Natural killer cell treated with Interleukin-12 subunit alpha and Interleukin-12 subunit beta and Interleukin-15 and Interleukin-18, amount 100 ng/mL, for 72 hours (primary cell): ENCODE measurements at regions not wholly inside any gene's neighbourhood (a gene's known extent, or its start where the extent isn't known, plus 50 kb on each side); places are given as distances from the start of the nearest gene placed in this dataset.
"Not testable (repeated sequence)": the region's sequence is repeated elsewhere in the genome, so short reads cannot be mapped to it uniquely, and the experiment has no call there.

ENCODE experiments used
- ATAC-seq, 2 donors: fragments of 150-1000 bp; cut with Tn5 transposase in 1 of 2; sonication (Bioruptor Pico), chemical (Tn5 transposase) in 1 of 2; 2 replicates each; pipeline ENCODE4 v1.10.0; 2021
- DNase-seq: peaks from one replicate; pipeline ENCODE4 v3.0.0; 2022; ENCODE audit warnings: low spot score
- H3K27ac Mint-ChIP-seq, 2 donors: 1 replicate in 1 of 2; 2 replicates in 1 of 2; pipeline ENCODE4 v1.8.0; 2022; ENCODE audit warnings: mixed read lengths in 2 of 2, mild to moderate bottlenecking in 1 of 2, moderate library complexity in 1 of 2
- H3K27me3 Mint-ChIP-seq, 2 donors: 1 replicate in 1 of 2; 2 replicates in 1 of 2; pipeline ENCODE4 v1.8.0; 2022; ENCODE audit warnings: mixed read lengths in 2 of 2
- H3K36me3 Mint-ChIP-seq: one replicate; pipeline ENCODE4 v1.8.0; 2022; ENCODE audit warnings: mixed read lengths
- H3K4me1 Mint-ChIP-seq, 2 donors: 1 replicate in 1 of 2; 2 replicates in 1 of 2; pipeline ENCODE4 v1.8.0; 2022; ENCODE audit warnings: low read depth in 2 of 2, mixed read lengths in 2 of 2, mild to moderate bottlenecking in 1 of 2
- H3K4me3 Mint-ChIP-seq: one replicate; pipeline ENCODE4 v1.8.0; 2022; ENCODE audit warnings: mixed read lengths
- H3K9me3 Mint-ChIP-seq: 2 replicates; pipeline ENCODE4 v1.8.0; 2022; ENCODE audit warnings: mixed read lengths

DNA sequence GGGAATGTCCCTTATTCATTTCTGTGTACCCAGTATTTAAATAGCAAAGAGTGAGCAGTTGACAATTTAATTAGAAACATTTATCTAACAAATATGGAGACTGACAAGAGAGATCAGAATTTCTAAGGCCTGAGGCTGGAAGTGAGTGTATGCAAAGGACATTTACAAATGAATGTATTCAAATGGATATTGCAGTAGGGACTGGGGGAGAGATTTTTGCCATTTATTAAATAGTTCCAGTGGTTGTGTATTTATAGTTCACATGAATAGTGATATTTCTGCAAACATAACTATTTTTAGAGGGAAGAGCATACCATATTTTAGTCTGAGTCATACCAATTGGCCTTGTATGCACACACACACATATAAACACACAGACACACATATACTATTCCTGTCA is 592.4 kb downstream of the GLUD2 start:
- H3K4me1 Mint-ChIP-seq, result no peaks in the 10 kb centered on the region
- H3K27ac Mint-ChIP-seq, result no peak overlapping the region
- H3K4me3 Mint-ChIP-seq, result no peak overlapping the region
- ATAC-seq (no peak), DNase-seq (no peak)
- no peaks in the 10 kb centered on the region for H3K27me3 Mint-ChIP-seq
- no peaks in the 10 kb centered on the region for H3K9me3 Mint-ChIP-seq
- no peaks in the 10 kb centered on the region for H3K36me3 Mint-ChIP-seq

GRCh38 chrX:121641560-121641959 is 594.1 kb downstream of the GLUD2 start:
- Mint-ChIP-seq H3K27me3 (no peaks in the 10 kb centered on the region), H3K27ac (no peak overlapping the region), H3K4me3 (no peak overlapping the region), H3K9me3 (no peaks in the 10 kb centered on the region), H3K4me1 (no peaks in the 10 kb centered on the region), H3K36me3 (no peaks in the 10 kb centered on the region)
- DNase-seq (no peak), ATAC-seq (no peak)

GRCh38 chrX:121642415-121642814 is 595.0 kb downstream of the GLUD2 start:
- Mint-ChIP-seq H3K27me3 (no peaks in the 10 kb centered on the region), H3K27ac (no peak overlapping the region)
- no peak for ATAC-seq

DNA sequence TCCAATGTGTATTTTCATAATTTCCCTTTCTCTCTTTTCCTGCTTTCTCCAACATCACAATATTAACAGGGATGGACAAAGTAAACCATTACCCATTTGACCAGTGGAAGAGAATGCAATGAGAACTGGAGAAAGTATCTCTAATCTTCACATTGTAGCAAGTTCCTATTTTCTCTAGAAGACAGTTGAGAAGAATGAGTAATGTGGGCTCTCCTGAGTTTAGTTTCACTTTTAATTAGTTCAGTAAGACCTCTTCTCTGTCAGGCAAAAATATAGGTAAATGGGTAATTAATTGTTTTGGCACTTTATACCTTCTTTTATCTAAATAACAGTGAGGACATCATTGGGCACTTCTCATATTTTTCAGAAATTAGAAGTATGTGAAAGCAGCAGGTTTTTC is 602.0 kb downstream of the GLUD2 start:
- Mint-ChIP-seq H3K27ac (no peak overlapping the region), H3K9me3 (peaks cover 11% of the 10 kb centered on the region), H3K27me3 (no peaks in the 10 kb centered on the region), H3K4me1 (no peaks in the 10 kb centered on the region), H3K36me3 (no peaks in the 10 kb centered on the region), H3K4me3 (no peak overlapping the region)
- ATAC-seq, result no peak
- no peak for DNase-seq

More at GRCh38 chrX:121642415-121642814, 595.0 kb downstream of the GLUD2 start:
- DNase-seq, result no peak
- Mint-ChIP-seq H3K4me3 (no peak overlapping the region), H3K36me3 (no peaks in the 10 kb centered on the region), H3K4me1 (no peaks in the 10 kb centered on the region), H3K9me3 (peaks cover 5% of the 10 kb centered on the region)

GRCh38 chrX:121655276-121655675 is 607.9 kb downstream of the GLUD2 start:
- Mint-ChIP-seq H3K27ac (no peak overlapping the region), H3K4me3 (no peak overlapping the region), H3K4me1 (no peaks in the 10 kb centered on the region), H3K36me3 (no peaks in the 10 kb centered on the region), H3K9me3 (peaks cover 3% of the 10 kb centered on the region), H3K27me3 (no peaks in the 10 kb centered on the region)
- ATAC-seq (no peak), DNase-seq (no peak)

- H3K36me3 Mint-ChIP-seq, result no peaks in the 10 kb centered on the region
- ATAC-seq (no peak), DNase-seq (no peak)
- H3K27me3 Mint-ChIP-seq, result no peaks in the 10 kb centered on the region
- no peak overlapping the region for H3K4me3 Mint-ChIP-seq
- no peak overlapping the region for H3K27ac Mint-ChIP-seq
- no peaks in the 10 kb centered on the region for H3K4me1 Mint-ChIP-seq
- H3K9me3 Mint-ChIP-seq, result peaks cover 6% of the 10 kb centered on the region
Measured at GRCh38 chrX:121666171-121666570, 618.8 kb downstream of the GLUD2 start.

- Mint-ChIP-seq H3K36me3 (no peaks in the 10 kb centered on the region), H3K9me3 (peaks cover 11% of the 10 kb centered on the region), H3K27me3 (no peaks in the 10 kb centered on the region), H3K27ac (no peak overlapping the region), H3K4me1 (no peaks in the 10 kb centered on the region), H3K4me3 (no peak overlapping the region)
- ATAC-seq (no peak), DNase-seq (no peak)
Measured at GRCh38 chrX:121671649-121672048, 624.2 kb downstream of the GLUD2 start.

- not testable (repeated sequence) for H3K36me3 Mint-ChIP-seq, H3K27me3 Mint-ChIP-seq, H3K27ac Mint-ChIP-seq, H3K4me1 Mint-ChIP-seq, H3K9me3 Mint-ChIP-seq, H3K4me3 Mint-ChIP-seq, ATAC-seq, DNase-seq
Measured at GRCh38 chrX:121709236-121709635, 661.8 kb downstream of the GLUD2 start.

DNA sequence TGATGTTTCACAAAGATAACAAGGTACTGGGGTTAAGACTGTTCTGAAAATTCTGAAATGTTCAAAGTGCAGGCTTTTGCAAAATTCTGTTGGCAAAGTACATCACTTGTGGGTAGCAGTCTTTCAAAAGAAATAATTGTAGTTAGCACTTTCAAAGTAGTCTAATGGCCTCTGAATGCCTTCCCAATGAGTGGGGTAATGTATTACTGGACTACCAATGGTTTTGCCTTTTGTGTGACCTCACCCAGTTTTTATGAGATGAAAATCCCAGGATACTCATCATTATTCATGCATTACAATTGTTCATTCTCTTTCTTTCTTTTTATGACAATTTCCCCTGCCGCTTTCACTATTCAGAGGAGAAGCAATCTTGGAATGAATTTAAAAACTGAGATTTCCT is 686.1 kb downstream of the GLUD2 start:
- H3K4me3 Mint-ChIP-seq, result no peak overlapping the region
- no peaks in the 10 kb centered on the region for H3K4me1 Mint-ChIP-seq
- ATAC-seq (no peak), DNase-seq (no peak)
- no peaks in the 10 kb centered on the region for H3K9me3 Mint-ChIP-seq
- no peak overlapping the region for H3K27ac Mint-ChIP-seq
- no peaks in the 10 kb centered on the region for H3K27me3 Mint-ChIP-seq
- H3K36me3 Mint-ChIP-seq, result no peaks in the 10 kb centered on the region

GRCh38 chrX:121746105-121746504 is 698.7 kb downstream of the GLUD2 start:
- no peaks in the 10 kb centered on the region for H3K4me1 Mint-ChIP-seq
- H3K9me3 Mint-ChIP-seq, result no peaks in the 10 kb centered on the region
- DNase-seq (no peak), ATAC-seq (no peak)
- H3K27ac Mint-ChIP-seq, result no peak overlapping the region
- no peak overlapping the region for H3K4me3 Mint-ChIP-seq
- H3K27me3 Mint-ChIP-seq, result no peaks in the 10 kb centered on the region
- no peaks in the 10 kb centered on the region for H3K36me3 Mint-ChIP-seq

DNA sequence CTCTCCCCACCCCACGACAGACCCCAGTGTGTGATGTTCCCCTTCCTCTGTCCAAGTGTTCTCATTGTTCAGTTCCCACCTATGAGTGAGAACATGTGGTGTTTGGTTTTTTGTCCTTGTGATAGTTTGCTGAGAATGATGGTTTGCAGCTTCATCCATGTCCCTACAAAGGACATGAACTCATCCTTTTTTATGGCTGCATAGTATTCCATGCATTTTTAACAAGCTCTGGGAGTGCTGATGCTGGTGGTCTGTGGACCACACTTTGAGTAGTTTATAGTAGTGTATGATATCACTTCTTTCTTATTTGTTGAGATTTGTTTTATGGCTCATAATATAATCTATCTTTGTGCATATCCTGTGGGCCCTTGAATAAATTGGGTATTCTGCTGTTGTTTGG is 706.2 kb downstream of the GLUD2 start:
- not testable (repeated sequence) for H3K27me3 Mint-ChIP-seq, H3K36me3 Mint-ChIP-seq, DNase-seq, H3K27ac Mint-ChIP-seq, H3K4me1 Mint-ChIP-seq, ATAC-seq, H3K4me3 Mint-ChIP-seq, H3K9me3 Mint-ChIP-seq

GRCh38 chrX:121754301-121754700 is 706.9 kb downstream of the GLUD2 start:
- H3K4me3 Mint-ChIP-seq, result no peak overlapping the region
- DNase-seq (no peak), ATAC-seq (no peak)
- H3K36me3 Mint-ChIP-seq, result no peaks in the 10 kb centered on the region
- no peak overlapping the region for H3K27ac Mint-ChIP-seq
- no peaks in the 10 kb centered on the region for H3K4me1 Mint-ChIP-seq
- no peaks in the 10 kb centered on the region for H3K9me3 Mint-ChIP-seq
- H3K27me3 Mint-ChIP-seq, result no peaks in the 10 kb centered on the region

GRCh38 chrX:121755541-121755940 is 708.1 kb downstream of the GLUD2 start:
- H3K4me3 Mint-ChIP-seq, result no peak overlapping the region
- H3K9me3 Mint-ChIP-seq, result no peaks in the 10 kb centered on the region
- no peaks in the 10 kb centered on the region for H3K36me3 Mint-ChIP-seq
- no peak overlapping the region for H3K27ac Mint-ChIP-seq
- DNase-seq, result no peak
- ATAC-seq, result no peak
- no peaks in the 10 kb centered on the region for H3K4me1 Mint-ChIP-seq
- H3K27me3 Mint-ChIP-seq, result no peaks in the 10 kb centered on the region

GRCh38 chrX:121761845-121762244 is 714.4 kb downstream of the GLUD2 start:
- DNase-seq (no peak), ATAC-seq (no peak)
- H3K36me3 Mint-ChIP-seq, result no peaks in the 10 kb centered on the region
- H3K4me1 Mint-ChIP-seq, result no peaks in the 10 kb centered on the region
- H3K9me3 Mint-ChIP-seq, result no peaks in the 10 kb centered on the region
- no peak overlapping the region for H3K27ac Mint-ChIP-seq
- H3K4me3 Mint-ChIP-seq, result no peak overlapping the region
- no peaks in the 10 kb centered on the region for H3K27me3 Mint-ChIP-seq

DNA sequence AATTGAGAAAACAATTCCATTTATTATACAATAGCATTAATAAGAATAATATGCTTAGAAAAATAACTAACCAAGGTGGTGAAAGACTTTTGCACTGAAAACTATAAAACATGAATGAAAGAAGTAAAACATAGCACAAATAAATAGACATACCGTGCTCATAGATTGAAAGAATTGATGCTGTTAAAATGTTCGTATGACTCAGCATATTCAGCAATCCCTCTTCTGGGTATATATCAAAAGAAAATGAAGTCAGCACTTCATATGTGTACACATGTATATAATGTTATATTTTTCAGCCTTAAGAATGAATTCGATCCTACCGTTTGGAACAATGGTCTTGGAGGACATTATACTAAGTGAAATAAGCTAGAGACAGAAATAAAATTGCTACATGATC is 716.3 kb downstream of the GLUD2 start:
- H3K36me3 Mint-ChIP-seq, result no peaks in the 10 kb centered on the region
- H3K9me3 Mint-ChIP-seq, result no peaks in the 10 kb centered on the region
- no peak overlapping the region for H3K4me3 Mint-ChIP-seq
- no peak overlapping the region for H3K27ac Mint-ChIP-seq
- DNase-seq, result no peak
- H3K27me3 Mint-ChIP-seq, result no peaks in the 10 kb centered on the region
- H3K4me1 Mint-ChIP-seq, result no peaks in the 10 kb centered on the region
- ATAC-seq, result no peak
